ENCODE measurements at regions not wholly inside any gene's neighbourhood (a gene's known extent, or its start where the extent isn't known, plus 50 kb on each side); places are given as distances from the start of the nearest gene placed in this dataset.

GRCh38 chr13:78802912-78803311 is 144.0 kb upstream of the OBI1 start:
- no peak for DNase-seq
- Mint-ChIP-seq H3K4me3 (no peak overlapping the region), H3K36me3 (ENCODE audit: low read depth) (no peaks in the 10 kb centered on the region), H3K9me3 (peaks cover 5% of the 10 kb centered on the region), H3K27me3 (ENCODE audit: low read depth, poor library complexity) (peaks cover 2% of the 10 kb centered on the region), H3K27ac (no peak overlapping the region), H3K4me1 (no peaks in the 10 kb centered on the region)
- TF ChIP-seq CTCF (IDR thresholded peaks at IDR 0.05), result no peak

- Mint-ChIP-seq H3K4me3 (no peak overlapping the region), H3K36me3 (ENCODE audit: low read depth) (no peaks in the 10 kb centered on the region), H3K27me3 (ENCODE audit: low read depth, poor library complexity) (no peaks in the 10 kb centered on the region), H3K4me1 (peaks cover 52% of the 10 kb centered on the region), H3K27ac (peak overlapping the region; percentile 92), H3K9me3 (no peaks in the 10 kb centered on the region)
- no peak for TF ChIP-seq CTCF (IDR thresholded peaks at IDR 0.05)
- no peak for DNase-seq
These were observed 128.2 kb upstream of the OBI1 start for GRCh38 chr13:78787190-78787589.

- Mint-ChIP-seq H3K27ac (peak overlapping the region; percentile 92), H3K9me3 (no peaks in the 10 kb centered on the region), H3K27me3 (ENCODE audit: low read depth, poor library complexity) (no peaks in the 10 kb centered on the region), H3K4me1 (peaks cover 52% of the 10 kb centered on the region), H3K36me3 (ENCODE audit: low read depth) (no peaks in the 10 kb centered on the region), H3K4me3 (no peak overlapping the region)
- TF ChIP-seq CTCF (IDR thresholded peaks at IDR 0.05), result no peak
- DNase-seq, result peak; percentile 15
These were observed 127.5 kb upstream of the OBI1 start for GRCh38 chr13:78786459-78786858.

- H3K4me3 Mint-ChIP-seq, result no peak overlapping the region
- H3K27me3 Mint-ChIP-seq (ENCODE audit: low read depth, poor library complexity), result no peaks in the 10 kb centered on the region
- TF ChIP-seq CTCF (IDR thresholded peaks at IDR 0.05), result no peak
- no peaks in the 10 kb centered on the region for H3K36me3 Mint-ChIP-seq (ENCODE audit: low read depth)
- H3K27ac Mint-ChIP-seq, result no peak overlapping the region
- no peaks in the 10 kb centered on the region for H3K9me3 Mint-ChIP-seq
- peaks cover 59% of the 10 kb centered on the region for H3K4me1 Mint-ChIP-seq
- DNase-seq, result no peak
These were observed 126.8 kb upstream of the OBI1 start for GRCh38 chr13:78785764-78786163.

- H3K4me1 Mint-ChIP-seq, result peaks cover 75% of the 10 kb centered on the region
These were observed 125.2 kb upstream of the OBI1 start for GRCh38 chr13:78784014-78784750.

More at GRCh38 chr13:78784014-78784750, 125.2 kb upstream of the OBI1 start:
- H3K27ac Mint-ChIP-seq, result peak overlapping the region; percentile 48
- H3K36me3 Mint-ChIP-seq (ENCODE audit: low read depth), result no peaks in the 10 kb centered on the region
- no peaks in the 10 kb centered on the region for H3K9me3 Mint-ChIP-seq
- DNase-seq, result no peak
- H3K4me3 Mint-ChIP-seq, result peak overlapping the region; percentile 48
- H3K27me3 Mint-ChIP-seq (ENCODE audit: low read depth, poor library complexity), result no peaks in the 10 kb centered on the region
- no peak for TF ChIP-seq CTCF (IDR thresholded peaks at IDR 0.05)

Data from nephron progenitor cell (in vitro differentiated cells).